ENCODE measurements at regions not wholly inside any gene's neighbourhood (a gene's known extent, or its start where the extent isn't known, plus 50 kb on each side); places are given as distances from the start of the nearest gene placed in this dataset.

- WGBS, 2 experiments (ENCODE audit: insufficient coverage in 1 of 2, insufficient read length in 1 of 2), result 93 to 96% methylated on average over 9 to 10 of the region's 10 CpGs
- Mint-ChIP-seq H3K9me3 (no peaks in the 10 kb centered on the region), H3K36me3 (ENCODE audit: low read depth) (no peaks in the 10 kb centered on the region), H3K27me3 (ENCODE audit: insufficient read depth) (peaks cover 20% of the 10 kb centered on the region), H3K4me1 (no peaks in the 10 kb centered on the region), H3K27ac (no peak overlapping the region), H3K4me3 (no peak overlapping the region)
- DNase-seq, result no peak
- no peak for TF ChIP-seq CTCF (conservative IDR thresholded peaks at IDR 0.05)
- Histone ChIP-seq H3K4me1 (ENCODE audit: control insufficient read depth, insufficient read depth, low read length) (no peaks in the 10 kb centered on the region), H3K36me3 (ENCODE audit: control insufficient read depth, insufficient read depth, low read length) (no peaks in the 10 kb centered on the region), H3K9me3 (ENCODE audit: control insufficient read depth, low read length) (no peaks in the 10 kb centered on the region), H3K4me3 (ENCODE audit: low read length) (no peak overlapping the region), H3K27me3 (ENCODE audit: control insufficient read depth, insufficient read depth, low read length, poor library complexity, severe bottlenecking) (peaks cover 18% of the 10 kb centered on the region), H3K9ac (ENCODE audit: extremely low read depth, low read length, poor library complexity, severe bottlenecking) (no peak overlapping the region), H3K27ac (ENCODE audit: low read depth, low read length) (no peak overlapping the region)
These were observed 366.0 kb downstream of the THBS2 start for GRCh38 chr6:168887621-168888020.

GRCh38 chr6:168886964-168887363 is 366.7 kb downstream of the THBS2 start:
- H3K27me3 Mint-ChIP-seq (ENCODE audit: insufficient read depth), result peaks cover 20% of the 10 kb centered on the region
- Histone ChIP-seq H3K27ac (ENCODE audit: low read depth, low read length) (no peak overlapping the region), H3K4me1 (ENCODE audit: control insufficient read depth, insufficient read depth, low read length) (no peaks in the 10 kb centered on the region), H3K9ac (ENCODE audit: extremely low read depth, low read length, poor library complexity, severe bottlenecking) (no peak overlapping the region), H3K27me3 (ENCODE audit: control insufficient read depth, insufficient read depth, low read length, poor library complexity, severe bottlenecking) (peaks cover 18% of the 10 kb centered on the region), H3K9me3 (ENCODE audit: control insufficient read depth, low read length) (no peaks in the 10 kb centered on the region), H3K36me3 (ENCODE audit: control insufficient read depth, insufficient read depth, low read length) (no peaks in the 10 kb centered on the region), H3K4me3 (ENCODE audit: low read length) (no peak overlapping the region)
- no peak overlapping the region for H3K4me3 Mint-ChIP-seq
- WGBS, 2 experiments (ENCODE audit: insufficient coverage in 1 of 2, insufficient read length in 1 of 2), result 94 to 95% methylated on average over 10 to 12 of the region's 12 CpGs
- no peaks in the 10 kb centered on the region for H3K4me1 Mint-ChIP-seq
- H3K27ac Mint-ChIP-seq, result no peak overlapping the region
- TF ChIP-seq CTCF (conservative IDR thresholded peaks at IDR 0.05), result no peak
- DNase-seq, result no peak
- no peaks in the 10 kb centered on the region for H3K9me3 Mint-ChIP-seq
- H3K36me3 Mint-ChIP-seq (ENCODE audit: low read depth), result no peaks in the 10 kb centered on the region

GRCh38 chr6:168885751-168886742 is 367.6 kb downstream of the THBS2 start:
- peaks cover 20% of the 10 kb centered on the region for H3K27me3 Mint-ChIP-seq (ENCODE audit: insufficient read depth)
- no peak overlapping the region for H3K27ac Mint-ChIP-seq
- Histone ChIP-seq H3K27ac (ENCODE audit: low read depth, low read length) (no peak overlapping the region), H3K9ac (ENCODE audit: extremely low read depth, low read length, poor library complexity, severe bottlenecking) (no peak overlapping the region), H3K9me3 (ENCODE audit: control insufficient read depth, low read length) (no peaks in the 10 kb centered on the region), H3K4me3 (ENCODE audit: low read length) (no peak overlapping the region), H3K4me1 (ENCODE audit: control insufficient read depth, insufficient read depth, low read length) (no peaks in the 10 kb centered on the region), H3K27me3 (ENCODE audit: control insufficient read depth, insufficient read depth, low read length, poor library complexity, severe bottlenecking) (peaks cover 18% of the 10 kb centered on the region), H3K36me3 (ENCODE audit: control insufficient read depth, insufficient read depth, low read length) (no peaks in the 10 kb centered on the region)
- 93 to 96% methylated on average over 31 to 51 of the region's 51 CpGs for WGBS, 2 experiments (ENCODE audit: insufficient coverage in 1 of 2, insufficient read length in 1 of 2)
- H3K36me3 Mint-ChIP-seq (ENCODE audit: low read depth), result no peaks in the 10 kb centered on the region
- H3K9me3 Mint-ChIP-seq, result no peaks in the 10 kb centered on the region
- TF ChIP-seq CTCF (conservative IDR thresholded peaks at IDR 0.05), result no peak
- no peaks in the 10 kb centered on the region for H3K4me1 Mint-ChIP-seq
- no peak for DNase-seq
- no peak overlapping the region for H3K4me3 Mint-ChIP-seq

Measured in endodermal cell (in vitro differentiated cells).